HG02840 (cell line): ENCODE measurements at regions not wholly inside any gene's neighbourhood (a gene's known extent, or its start where the extent isn't known, plus 50 kb on each side); places are given as distances from the start of the nearest gene placed in this dataset.

Experiments used
- ATAC-seq: cut with Tn5 transposase; IDR thresholded peaks from one replicate; pipeline ENCODE4 v1.9.1; 2021; ENCODE audit warnings: mild to moderate bottlenecking, moderate library complexity, moderate number of reproducible peaks; ENCODE audit not compliant: unreplicated experiment, low FRiP score

DNA sequence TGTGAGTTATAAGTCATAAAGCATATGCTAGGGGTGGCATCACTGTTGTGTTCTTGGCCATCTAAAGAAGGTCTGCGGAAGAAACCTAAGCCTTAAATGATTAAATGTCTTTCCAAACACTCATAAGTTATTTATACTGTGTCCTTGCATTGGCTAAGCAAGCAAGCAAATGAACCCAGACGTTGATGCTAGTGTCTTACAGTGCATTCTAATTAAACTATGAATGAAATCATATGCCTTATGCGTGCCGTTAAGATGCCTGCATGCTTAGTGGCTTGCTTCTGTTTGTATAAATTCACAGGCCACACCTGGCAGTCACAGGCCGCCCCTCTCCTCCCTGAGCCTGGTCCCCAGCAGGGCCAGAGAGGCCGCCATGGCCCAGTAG lies 49.9 kb downstream of the RIN2 start:
- no peak for ATAC-seq

DNA sequence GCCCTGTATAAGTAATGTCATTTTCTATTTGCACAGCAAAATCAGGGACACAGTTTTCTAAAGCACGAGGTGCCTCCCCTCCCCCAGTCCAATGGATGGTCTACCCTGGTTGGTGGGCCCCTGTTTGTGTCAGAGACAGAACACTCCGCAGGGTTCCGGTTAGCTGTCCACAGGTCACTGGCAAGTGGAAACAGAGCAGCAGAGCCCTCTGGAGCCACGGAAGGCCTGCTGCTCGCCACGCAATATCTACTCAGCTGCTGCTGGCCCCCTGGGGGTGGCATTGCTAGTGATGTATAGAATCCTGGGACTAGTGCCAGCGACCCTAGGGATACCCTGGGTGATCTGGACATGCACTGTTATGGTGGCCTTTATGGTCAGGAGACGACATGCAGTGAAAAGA lies 50.4 kb downstream of the RIN2 start:
- no peak for ATAC-seq

DNA sequence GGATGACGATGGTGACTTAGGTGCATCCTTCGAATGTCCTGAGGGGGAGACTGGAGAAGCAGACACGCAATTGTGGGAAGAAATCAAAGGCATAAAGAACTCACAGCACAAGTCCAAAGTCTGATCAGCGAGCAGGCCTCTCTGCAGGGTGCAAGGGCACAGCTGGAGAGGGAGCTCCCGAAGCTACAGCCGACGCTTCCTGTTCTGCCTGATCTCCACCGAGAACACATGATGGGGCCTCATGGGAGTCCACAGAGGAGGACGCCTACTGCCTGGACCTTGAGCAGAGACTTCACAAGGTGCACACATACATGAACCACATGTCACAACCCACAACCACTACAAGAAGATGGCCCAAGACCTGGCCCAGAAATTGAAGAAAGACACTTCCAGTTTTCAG lies 51.4 kb downstream of the RIN2 start:
- ATAC-seq: no peak

GRCh38 chr20:19811231-19811630 lies 53.2 kb downstream of the RIN2 start:
- no peak for ATAC-seq

DNA sequence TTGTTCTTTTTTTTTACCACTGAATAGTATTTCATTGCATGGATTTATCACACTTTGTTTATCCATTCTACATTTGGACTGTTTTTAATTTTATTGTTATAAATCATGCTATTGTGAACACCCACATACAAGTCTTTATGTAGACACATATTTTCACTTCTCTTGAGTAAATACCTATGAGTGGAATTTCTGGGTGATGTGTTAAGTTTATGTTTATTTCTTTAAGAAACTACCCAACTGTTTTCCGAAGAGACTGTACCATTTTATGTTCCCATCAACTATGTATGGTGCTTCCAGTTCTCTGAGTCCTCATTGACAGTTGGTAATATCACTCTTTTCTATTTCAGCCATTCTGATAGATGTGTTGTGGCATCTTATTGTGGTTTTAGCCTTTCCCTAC lies 54.0 kb downstream of the RIN2 start:
- ATAC-seq: no peak

DNA sequence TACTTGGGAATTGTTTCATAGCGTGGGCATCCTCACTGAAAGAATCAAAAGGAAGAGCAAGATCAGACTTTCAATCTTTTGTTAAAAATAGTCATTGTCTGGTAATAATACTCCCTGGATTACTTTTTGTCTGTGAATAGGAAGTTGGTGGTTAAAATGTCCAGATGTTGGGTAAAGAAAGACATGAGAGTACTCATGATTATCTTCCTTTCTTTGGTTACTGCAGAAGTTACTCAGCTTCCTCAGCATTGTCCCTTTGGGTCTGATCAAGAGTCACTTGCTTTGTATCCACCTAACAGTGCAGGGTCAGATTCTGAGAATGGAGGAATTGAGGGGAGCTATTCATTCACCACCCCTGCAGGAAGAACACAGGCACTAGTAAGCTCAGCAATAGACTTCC lies 54.6 kb downstream of the RIN2 start:
- ATAC-seq: no peak

GRCh38 chr20:19813846-19814640 lies 56.0 kb downstream of the RIN2 start:
- ATAC-seq: no peak

- no peak for ATAC-seq
Measured at GRCh38 chr20:19815553-19815991, 57.5 kb downstream of the RIN2 start.

DNA sequence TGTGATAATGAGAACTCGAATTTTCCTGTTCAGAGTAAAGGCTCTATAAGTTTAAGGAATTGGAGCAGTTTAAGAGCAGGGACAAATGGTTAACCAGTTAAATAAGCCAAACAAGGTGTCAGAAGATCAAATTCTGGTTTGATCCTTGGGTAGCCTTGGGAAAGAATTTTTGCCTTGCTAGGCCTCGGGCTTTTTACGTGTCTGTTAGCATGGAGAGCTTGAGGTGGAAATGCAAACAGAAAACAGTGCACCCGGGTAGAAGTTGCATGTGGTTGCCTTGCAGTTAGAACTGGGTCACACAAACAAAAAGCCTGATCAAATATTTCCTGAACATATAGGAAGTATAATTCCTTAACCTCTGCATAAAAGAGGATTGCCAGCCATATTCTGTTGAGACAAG lies 58.3 kb downstream of the RIN2 start:
- ATAC-seq: no peak

DNA sequence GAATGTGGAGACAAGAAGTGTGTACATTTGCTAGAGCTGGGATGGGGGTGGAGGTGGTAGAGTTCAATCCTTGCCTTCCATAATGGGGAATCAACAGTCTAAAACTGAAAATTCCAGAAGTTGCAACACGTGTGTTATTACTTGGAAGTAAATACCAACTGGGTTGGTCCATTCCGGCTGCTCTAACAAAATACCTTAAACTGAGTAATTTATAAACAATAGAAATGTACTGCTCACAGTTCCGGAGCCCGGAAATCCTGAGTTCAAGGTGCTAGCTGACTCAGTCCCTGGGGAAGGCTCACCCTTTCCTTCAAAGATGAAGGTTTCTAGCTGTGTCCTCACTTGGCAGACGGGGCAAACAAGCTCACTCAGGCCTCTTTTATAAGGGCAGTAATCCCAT lies 59.0 kb downstream of the RIN2 start:
- no peak for ATAC-seq

DNA sequence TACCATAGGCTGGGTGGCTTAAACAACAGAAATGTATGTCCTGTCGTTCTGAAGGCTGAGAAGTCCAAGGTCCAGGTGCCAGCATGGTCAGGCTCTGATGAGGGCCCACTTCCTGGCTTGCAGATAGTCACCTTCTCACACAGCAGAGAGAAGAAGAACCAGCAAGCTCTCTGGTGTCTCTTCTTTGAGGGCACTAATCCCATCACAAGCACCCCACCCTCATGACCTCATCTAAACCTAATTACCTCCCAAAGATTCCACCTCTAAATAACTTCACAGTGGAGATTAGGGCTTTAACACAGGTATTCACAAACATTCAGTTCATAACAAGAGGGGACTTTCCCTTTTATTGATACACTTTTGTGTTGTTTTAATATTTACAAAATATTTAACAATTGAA lies 61.1 kb downstream of the RIN2 start:
- ATAC-seq: no peak

- no peak for ATAC-seq
Measured at GRCh38 chr20:19820555-19821211, 62.6 kb downstream of the RIN2 start.

GRCh38 chr20:19821606-19822005 lies 63.5 kb downstream of the RIN2 start:
- no peak for ATAC-seq

- ATAC-seq: no peak
Measured at GRCh38 chr20:19823216-19823615, 65.2 kb downstream of the RIN2 start.

- no peak for ATAC-seq
Measured at GRCh38 chr20:19823971-19824370, 65.9 kb downstream of the RIN2 start.

- ATAC-seq: no peak
Measured at GRCh38 chr20:19824861-19825260, 66.8 kb downstream of the RIN2 start.

DNA sequence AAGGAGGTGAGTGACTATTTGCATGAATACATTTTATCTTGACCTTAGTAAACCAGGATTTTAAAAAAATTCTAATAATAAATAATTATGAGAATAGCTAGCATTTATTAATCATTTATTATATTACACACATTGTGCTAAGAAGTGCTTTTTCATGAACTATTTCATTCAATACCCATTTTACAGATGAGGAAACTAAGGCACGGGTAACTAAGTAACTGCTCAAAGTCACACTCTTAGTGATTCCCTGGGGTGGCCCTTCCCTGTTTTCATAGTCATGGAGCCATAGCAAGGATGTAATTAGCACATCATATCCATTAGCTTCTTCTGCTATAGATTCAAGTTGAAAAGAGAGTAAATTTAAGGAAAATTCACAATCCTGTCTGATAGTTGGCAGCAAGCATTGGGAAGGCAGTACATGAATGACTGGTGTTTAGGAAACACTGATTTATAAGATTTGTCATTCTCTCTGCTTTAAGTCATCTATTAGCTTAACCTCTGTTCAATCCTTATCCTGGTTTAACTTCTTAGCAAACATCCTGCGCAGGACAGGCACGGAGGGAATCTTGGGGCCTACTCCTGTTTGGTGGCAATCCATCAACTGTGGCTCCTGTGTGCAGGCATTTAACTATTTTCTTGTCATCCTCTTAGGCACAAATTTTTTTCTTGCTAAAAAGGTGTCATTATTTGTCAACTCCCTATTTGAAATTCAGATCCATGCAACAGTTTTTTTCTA lies 68.3 kb downstream of the RIN2 start:
- ATAC-seq: no peak

DNA sequence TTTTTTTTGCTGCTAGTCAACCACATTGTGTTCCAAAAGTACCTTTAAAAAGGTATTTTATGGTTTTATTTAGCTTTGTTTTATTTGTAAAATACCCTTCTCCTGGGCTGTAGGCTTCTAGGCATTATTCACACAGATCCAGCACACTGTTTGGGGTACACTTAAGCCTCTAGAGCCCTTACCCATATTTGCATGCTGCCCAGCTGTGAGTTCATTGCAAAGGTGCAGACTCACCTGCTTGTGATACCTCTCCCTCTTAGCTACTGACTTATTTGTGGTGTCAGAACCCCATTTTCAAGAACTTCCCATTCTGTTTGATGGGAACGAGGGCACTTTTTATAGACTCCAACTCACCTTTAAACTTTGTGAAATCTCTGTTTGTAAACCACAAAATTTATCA lies 69.8 kb downstream of the RIN2 start:
- ATAC-seq: no peak

DNA sequence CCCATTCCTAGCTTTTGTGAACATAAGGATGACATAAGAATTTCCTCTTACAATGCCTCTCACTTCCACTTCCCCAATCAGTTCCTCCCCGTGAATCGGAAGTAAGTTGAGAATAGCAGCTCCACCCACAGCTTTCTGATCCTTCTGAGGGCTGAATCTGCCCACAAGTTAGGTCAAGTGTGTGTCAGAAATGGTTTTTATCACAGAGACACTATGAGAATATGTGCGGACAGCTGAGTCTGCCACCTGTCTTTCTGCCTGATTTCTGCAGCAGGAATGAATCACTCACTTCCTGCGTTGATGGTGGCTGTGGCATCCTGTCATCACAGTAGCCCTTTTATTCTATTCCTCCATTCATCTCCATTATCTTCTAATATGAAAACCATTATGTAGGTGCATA lies 70.2 kb downstream of the RIN2 start:
- ATAC-seq: no peak

- ATAC-seq: no peak
Measured at GRCh38 chr20:19830211-19830785, 72.2 kb downstream of the RIN2 start.

- ATAC-seq: no peak
Measured at GRCh38 chr20:19832875-19833274, 74.8 kb downstream of the RIN2 start.
